ENCODE measurements at regions not wholly inside any gene's neighbourhood (a gene's known extent, or its start where the extent isn't known, plus 50 kb on each side); places are given as distances from the start of the nearest gene placed in this dataset.

DNA sequence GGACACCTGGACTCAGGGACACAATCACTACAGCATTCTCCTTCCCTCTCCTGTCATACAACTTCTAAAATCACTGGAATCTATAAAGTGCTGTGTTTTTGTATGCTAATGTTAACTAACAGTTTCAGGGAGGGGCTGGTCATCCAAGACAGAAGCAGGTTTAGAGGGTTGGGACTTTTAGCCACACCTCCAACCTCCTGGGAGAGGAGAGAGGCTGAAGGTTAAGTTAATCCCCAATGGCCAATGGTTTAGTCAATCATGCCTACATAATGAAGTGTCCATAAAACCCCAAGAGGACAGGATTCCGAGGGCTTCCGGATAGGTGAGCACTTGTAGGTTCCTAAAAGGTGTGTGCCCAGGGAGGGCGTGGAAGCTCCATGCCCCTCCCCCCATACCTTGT, 219.3 kb upstream of the CTNNB1 start:
- DNase-seq (ENCODE audit: low read depth in 1 of 2, low spot score in 1 of 2) = no peak

DNA sequence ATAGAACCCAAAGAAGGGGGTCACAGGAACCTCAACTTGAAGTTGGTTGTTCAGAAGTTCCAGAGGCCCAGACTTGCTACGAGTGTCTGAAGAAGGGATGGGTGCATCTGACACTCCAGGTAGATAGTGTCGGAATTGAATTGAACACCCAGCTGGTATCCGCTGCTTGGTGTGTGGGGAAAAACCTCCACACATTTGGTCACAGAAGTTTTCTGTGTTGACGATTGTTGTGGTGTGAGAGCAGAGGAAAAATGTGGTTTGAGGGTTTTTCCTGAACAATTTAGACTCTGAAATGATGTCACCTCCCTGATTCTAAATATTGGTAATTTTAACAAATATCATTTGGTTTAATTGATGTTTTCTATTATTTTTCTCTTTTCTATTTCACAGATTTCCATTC, 218.8 kb upstream of the CTNNB1 start:
- DNase-seq (ENCODE audit: low read depth in 1 of 2, low spot score in 1 of 2) = no peak

- DNase-seq (ENCODE audit: low read depth in 1 of 2, low spot score in 1 of 2) = no peak
Measured at GRCh38 chr3:40985195-40985594, 214.1 kb upstream of the CTNNB1 start.

DNA sequence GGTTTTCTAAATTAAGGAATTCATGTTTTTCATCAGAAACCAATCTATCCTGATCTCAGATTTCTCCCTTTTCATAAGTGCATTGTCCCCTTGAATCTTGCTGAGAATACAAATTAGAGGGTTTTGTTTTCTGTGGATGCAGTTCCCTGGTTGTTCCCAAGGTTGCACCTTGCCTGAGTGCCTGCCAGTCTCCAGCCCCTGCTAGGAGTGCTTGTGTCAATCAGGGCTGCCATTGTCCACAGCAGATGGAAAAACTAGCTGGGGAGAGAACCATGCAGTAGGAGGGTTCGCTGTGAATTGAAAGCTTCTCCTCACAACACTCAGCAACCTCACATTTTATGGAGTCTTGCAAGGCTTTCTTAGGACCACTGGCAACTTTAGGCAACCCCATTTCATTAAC, 210.8 kb upstream of the CTNNB1 start:
- DNase-seq (ENCODE audit: low read depth in 1 of 2, low spot score in 1 of 2) = no peak

DNA sequence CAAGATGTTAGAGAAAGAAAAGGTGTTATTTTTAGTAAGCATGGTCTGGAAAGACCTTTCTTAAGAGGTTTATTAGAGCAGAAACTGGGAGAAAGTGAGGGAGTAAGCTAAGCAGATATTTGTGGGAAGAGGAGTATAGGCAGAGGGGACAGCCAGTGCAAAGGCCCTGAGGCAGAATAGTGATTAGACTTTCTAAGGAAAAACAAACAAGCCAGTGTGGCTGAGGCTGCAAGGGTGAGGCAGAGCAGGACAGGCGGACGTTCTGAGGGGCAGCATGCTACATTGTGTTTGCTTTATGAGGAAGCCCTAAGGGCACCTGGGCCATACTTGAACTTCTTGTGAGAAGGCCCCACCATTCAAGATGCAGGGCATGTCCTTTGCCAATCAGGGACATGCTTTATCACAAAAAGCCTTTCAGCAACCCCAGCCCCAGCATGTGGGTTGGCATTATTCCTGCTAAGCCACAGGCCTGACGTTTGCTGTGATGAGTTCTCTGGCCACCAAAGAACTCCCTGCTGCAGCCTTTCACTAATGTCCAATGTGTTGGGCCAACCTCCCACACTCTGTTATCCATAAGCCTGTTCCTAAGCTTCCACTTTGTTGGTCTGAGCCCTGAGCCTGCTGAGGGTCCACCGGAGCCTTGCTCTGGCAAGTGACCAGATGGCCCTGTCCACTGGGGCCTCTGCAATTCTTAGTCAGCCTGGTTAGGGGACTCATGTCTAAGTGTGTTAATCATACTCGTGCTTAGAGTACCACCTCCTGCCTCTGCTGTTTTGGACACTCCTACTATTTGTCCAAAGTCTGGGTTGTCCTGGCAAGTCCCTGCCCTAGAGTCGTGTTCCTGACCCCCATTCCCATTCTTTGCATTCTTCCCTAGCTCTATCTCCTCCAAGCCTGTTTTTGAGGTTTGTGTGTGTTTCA, 209.9 kb upstream of the CTNNB1 start:
- DNase-seq (ENCODE audit: low read depth in 1 of 2, low spot score in 1 of 2) = no peak

DNA sequence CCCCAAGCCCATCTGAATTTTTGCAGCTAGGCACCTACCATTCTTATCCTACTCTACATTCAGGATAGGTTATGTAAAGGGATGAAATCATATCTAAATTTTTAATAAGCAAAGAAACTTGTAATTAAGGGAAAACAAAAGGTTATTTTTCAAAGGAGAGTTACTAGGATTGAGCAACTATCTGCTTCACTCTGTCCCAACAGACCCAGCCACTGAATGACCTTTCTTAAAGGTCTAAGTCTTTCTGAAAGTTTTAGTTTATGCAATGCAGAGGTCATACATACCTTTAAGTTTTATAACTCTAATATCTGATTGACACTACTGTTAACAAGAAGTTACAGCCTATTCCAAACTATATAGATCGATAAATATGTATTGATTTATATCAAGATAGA, 209.2 kb upstream of the CTNNB1 start:
- no peak for DNase-seq (ENCODE audit: low read depth in 1 of 2, low spot score in 1 of 2)

- no peak for DNase-seq (ENCODE audit: low read depth in 1 of 2, low spot score in 1 of 2)
Measured at GRCh38 chr3:40992023-40992422, 207.3 kb upstream of the CTNNB1 start.

GRCh38 chr3:40994611-40995010, 204.7 kb upstream of the CTNNB1 start:
- no peak for DNase-seq (ENCODE audit: low read depth in 1 of 2, low spot score in 1 of 2)

DNA sequence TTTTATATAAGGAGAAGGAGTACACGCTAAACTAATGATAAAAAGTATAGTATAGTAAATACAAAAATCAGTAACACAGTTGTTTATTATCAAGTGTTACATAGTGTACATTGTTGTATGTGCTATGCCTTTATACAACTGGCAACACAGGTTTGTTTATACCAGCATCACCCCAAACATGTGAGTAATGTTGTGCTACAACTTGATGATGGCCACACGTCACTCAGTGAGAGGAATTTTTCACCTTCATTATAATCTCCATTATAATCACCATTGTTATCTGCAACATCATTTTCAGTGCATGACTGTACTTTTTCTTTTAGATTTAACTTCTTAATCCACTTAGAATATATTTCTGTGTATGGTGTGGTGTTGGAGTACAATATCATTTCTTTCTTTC, 204.0 kb upstream of the CTNNB1 start:
- no peak for DNase-seq (ENCODE audit: low read depth in 1 of 2, low spot score in 1 of 2)

DNA sequence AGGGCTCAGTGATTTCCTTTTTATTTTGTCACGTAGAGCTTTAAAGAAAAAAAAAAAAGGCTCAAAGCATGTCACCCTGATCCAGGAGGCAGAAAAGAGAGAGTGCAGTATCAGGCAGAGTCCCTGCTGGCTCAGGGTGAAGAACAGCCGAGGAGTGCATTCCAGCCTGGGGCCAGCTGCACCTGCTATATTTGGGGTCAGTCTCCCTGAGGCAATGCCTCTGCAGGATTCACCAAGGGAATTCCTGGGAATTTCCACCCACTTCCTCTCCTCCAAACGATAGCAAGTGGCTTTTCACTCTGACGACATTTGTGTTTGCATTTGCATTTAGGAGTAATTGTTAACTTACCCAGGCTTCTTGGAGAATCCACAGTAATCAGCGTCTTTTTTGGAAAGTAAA, 202.9 kb upstream of the CTNNB1 start:
- no peak for DNase-seq (ENCODE audit: low read depth in 1 of 2, low spot score in 1 of 2)

DNA sequence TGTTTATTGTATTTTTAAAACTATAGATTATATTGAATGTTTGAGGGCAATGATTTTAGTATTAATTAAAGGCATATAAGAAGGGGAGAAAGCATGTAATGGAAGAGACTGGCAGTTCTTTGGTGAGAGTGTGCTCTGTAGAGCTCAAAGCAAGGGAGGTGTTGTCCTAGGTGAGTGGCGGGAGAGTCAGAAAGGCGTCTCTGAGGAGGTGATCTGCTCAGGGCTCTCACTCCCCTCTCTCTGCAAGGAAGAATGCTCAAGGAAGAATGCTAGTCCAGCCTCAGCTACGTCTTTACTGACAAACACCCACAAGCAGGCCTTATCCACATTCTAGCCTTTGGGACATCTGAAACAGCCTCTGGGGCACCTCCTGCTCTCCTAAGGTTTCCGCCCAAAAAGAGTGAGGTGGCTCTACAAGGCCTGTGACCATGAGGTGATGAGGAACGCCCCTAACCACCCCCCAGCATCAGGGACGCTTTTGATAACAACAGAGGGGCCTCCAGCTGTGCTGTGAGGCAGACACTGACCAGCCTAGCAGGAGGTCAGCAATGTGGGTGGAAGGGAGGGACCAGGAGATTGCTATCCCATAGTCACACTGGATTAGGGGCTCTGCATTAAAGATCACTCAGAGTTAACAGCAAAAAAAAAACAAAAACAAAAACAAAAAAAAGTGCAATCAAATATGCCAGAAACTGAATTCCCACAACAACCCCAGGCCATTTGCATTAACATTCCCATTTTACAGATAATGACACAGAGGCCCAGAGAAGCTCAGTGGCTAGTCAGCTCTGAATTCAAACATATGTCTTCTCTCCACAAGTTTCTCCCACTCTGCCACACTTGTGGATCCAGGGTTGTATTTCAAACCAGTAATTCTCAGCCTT, 202.2 kb upstream of the CTNNB1 start:
- no peak for DNase-seq (ENCODE audit: low read depth in 1 of 2, low spot score in 1 of 2)

DNA sequence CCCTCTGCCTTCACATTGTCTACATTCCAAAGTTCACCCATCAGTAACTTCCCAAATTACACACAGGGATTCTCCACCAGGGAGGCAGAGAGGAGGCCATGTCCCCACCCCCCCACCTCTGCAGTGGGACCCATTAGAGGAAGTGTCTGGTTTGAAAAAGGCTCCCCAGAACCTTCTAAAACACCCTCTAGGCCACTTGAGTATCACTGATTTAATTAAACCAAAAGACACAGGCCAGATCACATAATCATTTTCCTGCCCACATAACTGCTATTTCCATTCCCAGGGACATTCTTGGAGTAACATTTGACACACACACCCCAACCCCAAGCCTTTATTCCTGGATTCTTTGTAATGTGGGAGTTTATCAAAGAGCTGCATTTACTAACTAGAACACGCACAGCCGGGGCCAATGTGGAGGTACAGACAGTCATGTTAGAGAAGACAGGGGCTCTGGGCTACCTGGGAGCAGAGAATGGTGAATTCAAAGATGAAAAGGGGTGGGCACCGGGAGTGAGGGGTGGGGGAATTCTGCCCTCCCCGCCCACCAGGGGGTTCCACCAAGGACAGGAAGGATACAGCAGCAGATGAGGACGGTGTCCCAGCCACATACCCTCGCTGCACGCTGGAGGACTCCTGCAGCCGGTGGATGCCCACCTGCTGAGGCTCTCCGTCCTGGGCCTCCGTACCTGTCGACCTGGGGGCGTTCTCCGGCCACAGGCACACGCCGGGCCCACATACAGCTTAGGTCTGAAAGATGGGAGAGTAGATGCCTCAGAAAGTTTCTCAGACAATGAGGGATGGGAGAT, 201.4 kb upstream of the CTNNB1 start:
- no peak for DNase-seq (ENCODE audit: low read depth in 1 of 2, low spot score in 1 of 2)

GRCh38 chr3:40999682-41000081, 199.6 kb upstream of the CTNNB1 start:
- no peak for DNase-seq (ENCODE audit: low read depth in 1 of 2, low spot score in 1 of 2)

DNA sequence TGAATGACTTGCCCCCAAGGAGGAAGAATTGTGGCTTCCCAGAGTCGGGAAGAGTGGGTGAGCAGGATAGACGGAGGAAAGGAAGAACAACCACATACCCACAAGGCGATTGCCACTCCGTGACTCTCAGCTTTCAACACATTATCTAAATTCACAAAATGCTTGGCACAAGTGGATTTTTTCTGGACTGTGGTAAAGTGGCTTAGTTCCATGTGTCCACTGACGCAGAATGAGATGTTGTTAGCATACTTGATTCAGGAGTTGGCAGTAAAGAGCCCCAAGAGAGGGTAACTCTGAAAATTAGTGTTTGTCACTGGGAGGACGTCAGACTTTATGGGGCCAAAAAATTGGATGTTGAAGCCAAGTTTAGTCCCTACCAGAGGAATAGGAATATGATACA, 198.8 kb upstream of the CTNNB1 start:
- DNase-seq (ENCODE audit: low read depth in 1 of 2, low spot score in 1 of 2) = no peak

GRCh38 chr3:41001556-41001955, 197.7 kb upstream of the CTNNB1 start:
- no peak for DNase-seq (ENCODE audit: low read depth in 1 of 2, low spot score in 1 of 2)

- no peak for DNase-seq (ENCODE audit: low read depth in 1 of 2, low spot score in 1 of 2)
Measured at GRCh38 chr3:41002104-41002503, 197.2 kb upstream of the CTNNB1 start.

DNA sequence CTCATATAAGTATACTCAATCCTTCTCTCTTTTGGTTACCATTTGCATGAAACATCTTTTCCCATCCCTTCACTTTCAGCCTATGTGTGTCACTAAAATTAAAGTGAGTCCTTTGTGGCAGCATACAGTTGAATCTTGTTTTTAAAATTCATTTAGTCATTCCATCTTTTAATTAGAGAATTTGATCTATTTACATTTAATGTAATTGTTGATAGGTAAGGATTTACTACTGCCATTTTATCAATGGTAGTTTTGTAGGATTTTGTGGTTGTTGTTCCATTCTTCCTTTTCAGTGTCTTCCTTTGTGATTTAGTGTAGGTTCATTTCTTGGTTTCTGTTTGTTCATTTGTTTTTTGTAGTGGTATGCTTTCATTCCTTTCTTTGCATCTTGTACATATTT, 191.9 kb upstream of the CTNNB1 start:
- no peak for DNase-seq (ENCODE audit: low read depth in 1 of 2, low spot score in 1 of 2)

- no peak for DNase-seq (ENCODE audit: low read depth in 1 of 2, low spot score in 1 of 2)
Measured at GRCh38 chr3:41011854-41012253, 187.5 kb upstream of the CTNNB1 start.

- no peak for DNase-seq (ENCODE audit: low read depth in 1 of 2, low spot score in 1 of 2)
Measured at GRCh38 chr3:41018855-41019254, 180.4 kb upstream of the CTNNB1 start.

DNA sequence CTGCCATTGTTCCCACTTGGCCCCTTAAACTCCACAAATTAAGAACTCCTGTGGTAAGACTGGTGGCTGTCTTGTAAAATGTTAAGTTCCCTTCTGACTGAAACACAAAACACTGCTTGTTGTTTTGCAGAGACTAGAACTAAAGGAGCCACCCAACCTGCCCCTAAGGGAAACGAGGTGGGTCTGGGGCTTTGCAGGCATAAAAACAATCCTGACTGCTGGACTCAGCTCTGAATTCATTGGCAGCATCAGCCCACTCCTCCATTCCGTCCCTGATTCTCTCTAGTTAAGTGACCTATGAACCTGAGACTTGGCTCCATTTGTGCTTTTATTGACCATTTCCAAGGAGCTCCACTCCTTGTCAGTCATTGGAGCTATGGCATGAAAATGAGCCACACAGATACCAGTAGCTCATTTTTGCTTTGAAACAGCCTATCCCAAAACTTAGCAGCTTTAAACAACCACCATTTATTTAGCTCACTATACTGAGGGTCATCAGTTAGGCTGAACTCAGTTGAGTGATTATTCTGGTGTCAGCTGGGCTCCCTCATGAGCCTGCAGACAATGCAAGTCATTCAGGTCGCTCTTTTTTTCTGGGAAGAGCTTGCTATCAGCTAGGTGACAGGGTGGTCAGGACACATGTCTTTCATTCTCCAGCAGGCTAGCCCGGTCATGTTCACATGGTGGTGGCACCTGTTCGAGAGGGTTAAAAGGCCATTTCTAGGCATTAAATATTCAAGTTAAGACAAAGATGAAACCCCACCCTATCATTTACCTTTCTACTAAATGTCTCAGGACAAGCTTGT, 175.1 kb upstream of the CTNNB1 start:
- DNase-seq (ENCODE audit: low read depth in 1 of 2, low spot score in 1 of 2) = no peak
